Neural progenitor cell (in vitro differentiated cells): ENCODE measurements at regions not wholly inside any gene's neighbourhood (a gene's known extent, or its start where the extent isn't known, plus 50 kb on each side); places are given as distances from the start of the nearest gene placed in this dataset.

ENCODE experiments used
- EZH2 ChIP-seq: fragments of 200-600 bp; sonication (generic); IDR thresholded peaks from 2 replicates; pipeline ENCODE4 v1.6.1; 2017; ENCODE audit warnings: antibody characterized with exemption, mild to moderate bottlenecking, moderate library complexity
- TF ChIP-seq, protein P1 (sequence below): fragments of 200-600 bp; sonication (generic); IDR thresholded peaks from 2 replicates; pipeline ENCODE4 v1.5.1; 2017; ENCODE audit warnings: antibody characterized with exemption, mild to moderate bottlenecking

DNA sequence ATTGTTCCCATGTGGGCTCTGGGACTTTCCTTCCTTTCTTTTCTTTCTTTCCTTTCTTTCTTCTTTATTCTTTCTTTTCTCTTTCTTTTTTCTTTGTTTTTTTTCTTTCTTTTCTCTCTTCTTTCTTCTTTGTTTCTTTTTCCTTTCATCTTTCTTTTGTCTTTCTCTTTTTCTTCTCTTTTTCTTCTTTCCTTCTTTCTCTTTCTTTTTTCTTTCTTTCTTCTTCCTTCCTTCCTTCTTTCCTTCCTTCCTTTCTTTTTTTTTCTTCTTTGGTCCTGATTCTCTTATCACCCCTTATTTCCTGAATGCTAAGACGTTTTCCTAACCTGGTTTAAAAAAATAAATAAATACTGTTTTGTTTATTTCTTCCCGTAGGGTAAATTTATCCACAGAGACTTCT lies 93.2 kb downstream of the CRLF2 start:
- TF ChIP-seq, protein P1, sequence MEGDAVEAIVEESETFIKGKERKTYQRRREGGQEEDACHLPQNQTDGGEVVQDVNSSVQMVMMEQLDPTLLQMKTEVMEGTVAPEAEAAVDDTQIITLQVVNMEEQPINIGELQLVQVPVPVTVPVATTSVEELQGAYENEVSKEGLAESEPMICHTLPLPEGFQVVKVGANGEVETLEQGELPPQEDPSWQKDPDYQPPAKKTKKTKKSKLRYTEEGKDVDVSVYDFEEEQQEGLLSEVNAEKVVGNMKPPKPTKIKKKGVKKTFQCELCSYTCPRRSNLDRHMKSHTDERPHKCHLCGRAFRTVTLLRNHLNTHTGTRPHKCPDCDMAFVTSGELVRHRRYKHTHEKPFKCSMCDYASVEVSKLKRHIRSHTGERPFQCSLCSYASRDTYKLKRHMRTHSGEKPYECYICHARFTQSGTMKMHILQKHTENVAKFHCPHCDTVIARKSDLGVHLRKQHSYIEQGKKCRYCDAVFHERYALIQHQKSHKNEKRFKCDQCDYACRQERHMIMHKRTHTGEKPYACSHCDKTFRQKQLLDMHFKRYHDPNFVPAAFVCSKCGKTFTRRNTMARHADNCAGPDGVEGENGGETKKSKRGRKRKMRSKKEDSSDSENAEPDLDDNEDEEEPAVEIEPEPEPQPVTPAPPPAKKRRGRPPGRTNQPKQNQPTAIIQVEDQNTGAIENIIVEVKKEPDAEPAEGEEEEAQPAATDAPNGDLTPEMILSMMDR = no peak
- TF ChIP-seq EZH2 = no peak
